HepG2 (cell line): ENCODE measurements at regions not wholly inside any gene's neighbourhood (a gene's known extent, or its start where the extent isn't known, plus 50 kb on each side); places are given as distances from the start of the nearest gene placed in this dataset.

Experiments used
- ATAC-seq: fragments of 200-7000 bp; cut with Tn5 transposase; 3 replicates; pipeline ENCODE4 v1.9.1; 2020; ENCODE audit warnings: mild to moderate bottlenecking, moderate library complexity
- BruUV-seq: library from RNA; stranded (reverse); fragments of 400-500 nt; replicated peaks from 2 replicates; lab custom pipeline; 2021; lab: Mats Ljungman, UMichigan
- CTCF ChIA-PET: fragments of 300-600 bp; formaldehyde crosslinking; extraction: SDS; loops from one replicate; lab custom pipeline; 2021; ENCODE audit warnings: low total read pairs, inconsistent platforms, low intra/inter-chr PET ratio; lab: Yijun Ruan, JAX
- POLR2A ChIA-PET: fragments of 350-600 bp; sonication (Branson Sonifier 250); formaldehyde crosslinking; loops from one replicate; lab custom pipeline; 2020; ENCODE audit warnings: antibody characterized with exemption, inconsistent platforms; lab: Yijun Ruan, JAX
- DNase-seq: peaks from one replicate; pipeline ENCODE4 v3.0.0-alpha.2; 2015; ENCODE audit warnings: low spot score
- FAIRE-seq: peaks from 3 replicates; lab custom pipeline; 2011; peaks lifted over from hg19 to GRCh38; lab: Jason Lieb, UNC
- H2AFZ ChIP-seq: one replicate; pipeline ENCODE4 v1.6.1; 2011; ENCODE audit warnings: low read length, inconsistent platforms
- H3K27ac ChIP-seq: fragments of 300-600 bp; 3 replicates; pipeline ENCODE4 v1.8.0; 2011; ENCODE audit warnings: mixed run types, mild to moderate bottlenecking, mixed read lengths, low read length, inconsistent platforms; ENCODE audit not compliant: insufficient read depth; ENCODE audit errors: extremely low read length
- H3K27me3 ChIP-seq, 2 experiments: fragments of 200-600 bp in 1 of 2; 2 replicates in 1 of 2; 3 replicates in 1 of 2; pipeline versions ENCODE4 v1.6.0 to v1.8.0; 2011; ENCODE audit warnings: low read length in 2 of 2, mild to moderate bottlenecking in 2 of 2, moderate library complexity in 2 of 2, inconsistent platforms in 1 of 2; ENCODE audit not compliant: insufficient read depth in 2 of 2, control insufficient read depth in 1 of 2
- H3K36me3 ChIP-seq, 2 experiments: fragments of 200-600 bp in 1 of 2; replicated peaks in 1 of 2; 2 replicates in 1 of 2; 3 replicates in 1 of 2; pipeline versions ENCODE4 v1.5.1 to v1.8.0; 2011; ENCODE audit warnings: low read length in 2 of 2, inconsistent platforms in 1 of 2; ENCODE audit not compliant: insufficient read depth in 2 of 2, control insufficient read depth in 1 of 2
- H3K4me1 ChIP-seq: 2 replicates; pipeline ENCODE4 v1.5.1; 2012; ENCODE audit warnings: low read length, inconsistent platforms; ENCODE audit not compliant: insufficient read depth
- H3K4me2 ChIP-seq: 2 replicates; pipeline ENCODE4 v1.6.0; 2011; ENCODE audit warnings: low read depth, low read length, inconsistent platforms
- H3K4me3 ChIP-seq, 3 experiments: fragments of 200-600 bp in 1 of 3; sonication (generic), shearing (Covaris generic) in 1 of 3; replicated peaks in 1 of 3; 2 replicates each; pipeline ENCODE4 v1.5.1; 2011 to 2016; ENCODE audit warnings: low read length in 3 of 3, inconsistent platforms in 2 of 3, low read depth in 2 of 3, mild to moderate bottlenecking in 2 of 3, control low read depth in 1 of 3, mixed read lengths in 1 of 3; ENCODE audit not compliant: insufficient read depth in 1 of 3
- H3K79me2 ChIP-seq: one replicate; pipeline ENCODE4 v1.6.1; 2011; ENCODE audit warnings: low read length, inconsistent platforms; ENCODE audit not compliant: insufficient read depth
- H3K9ac ChIP-seq: 2 replicates; pipeline ENCODE4 v1.6.0; 2011; ENCODE audit warnings: mild to moderate bottlenecking, low read depth, low read length, inconsistent platforms; ENCODE audit not compliant: insufficient read depth
- H3K9me3 ChIP-seq: 2 replicates; pipeline ENCODE4 v1.5.1; 2012; ENCODE audit warnings: mild to moderate bottlenecking, low read length
- H4K20me1 ChIP-seq: 2 replicates; pipeline ENCODE4 v1.6.0; 2011; ENCODE audit warnings: inconsistent platforms, mild to moderate bottlenecking, low read length, moderate library complexity; ENCODE audit not compliant: insufficient read depth
- ARID5B ChIP-seq: IDR thresholded peaks from 2 replicates; pipeline ENCODE4 v1.4.0; 2020; ENCODE audit warnings: mild to moderate bottlenecking, missing genetic modification reagents
- CREBL2 ChIP-seq: sonication (generic); formaldehyde crosslinking; IDR thresholded peaks from 2 replicates; pipeline ENCODE4 v1.8.1; 2023; ENCODE audit warnings: missing genetic modification reagents, mild to moderate bottlenecking, borderline replicate concordance
- E2F2 ChIP-seq: sonication (generic); formaldehyde crosslinking; IDR thresholded peaks from 2 replicates; pipeline ENCODE4 v1.4.0; 2020; ENCODE audit warnings: missing genetic modification reagents, borderline replicate concordance
- FOXA1 ChIP-seq, 2 experiments: fragments of 450-650 bp in 1 of 2; sonication (generic) in 1 of 2; formaldehyde crosslinking in 1 of 2; IDR thresholded peaks; 2 replicates each; pipeline versions ENCODE4 v1.4.0 to v1.6.1; 2016 to 2020; ENCODE audit warnings: missing genetic modification reagents in 1 of 2
- FOXK2 ChIP-seq: fragments of 450-650 bp; IDR thresholded peaks from 2 replicates; pipeline ENCODE4 v1.6.1; 2016
- KAT7 ChIP-seq: IDR thresholded peaks from 2 replicates; pipeline ENCODE4 v1.6.1; 2018; ENCODE audit warnings: borderline replicate concordance, missing compliant biosample characterization
- MTF1 ChIP-seq: sonication (generic); formaldehyde crosslinking; IDR thresholded peaks from 2 replicates; pipeline ENCODE4 v1.5.0; 2020; ENCODE audit warnings: missing genetic modification reagents
- MYPOP ChIP-seq: sonication (generic); formaldehyde crosslinking; IDR thresholded peaks from 2 replicates; pipeline ENCODE4 v1.8.1; 2023; ENCODE audit warnings: mild to moderate bottlenecking, moderate library complexity, missing genetic modification reagents
- SIN3B ChIP-seq: fragments of 150-350 bp; IDR thresholded peaks from 2 replicates; pipeline ENCODE4 v1.6.1; 2014; ENCODE audit warnings: low read length
- SKIL ChIP-seq: sonication (generic); formaldehyde crosslinking; IDR thresholded peaks from 2 replicates; pipeline ENCODE4 v1.8.0; 2022; ENCODE audit warnings: missing genetic modification reagents, mild to moderate bottlenecking, moderate library complexity, borderline replicate concordance
- SP140L ChIP-seq: sonication (generic); formaldehyde crosslinking; IDR thresholded peaks from 2 replicates; pipeline ENCODE4 v1.4.0; 2020; ENCODE audit warnings: missing genetic modification reagents, borderline replicate concordance
- SPEN ChIP-seq: sonication (generic); formaldehyde crosslinking; IDR thresholded peaks from 2 replicates; pipeline ENCODE4 v1.5.1; 2020; ENCODE audit warnings: low read depth, mild to moderate bottlenecking, missing genetic modification reagents
- TEF ChIP-seq: sonication (generic); formaldehyde crosslinking; IDR thresholded peaks from 2 replicates; pipeline ENCODE4 v1.5.0; 2020; ENCODE audit warnings: missing genetic modification reagents
- ZNF484 ChIP-seq: sonication (generic); formaldehyde crosslinking; IDR thresholded peaks from 2 replicates; pipeline ENCODE4 v1.5.1; 2020; ENCODE audit warnings: mild to moderate bottlenecking, low read depth, missing genetic modification reagents, borderline replicate concordance
- ZNF784 ChIP-seq: sonication (generic); formaldehyde crosslinking; IDR thresholded peaks from 2 replicates; pipeline ENCODE4 v1.5.1; 2020; ENCODE audit warnings: missing genetic modification reagents, mild to moderate bottlenecking, borderline replicate concordance
- WGBS: methylation state at CpG from one replicate; pipeline ENCODE4 v1.1.6; 2017; ENCODE audit warnings: low lambda C conversion rate; 5-methylcytosine and 5-hydroxymethylcytosine counted together
- in situ Hi-C: cut with HindIII; loops from 2 replicates; pipeline ENCODE4 v1.10.0; 2017; ENCODE audit warnings: low pct_unique_long_range_greater_than_20kb; ENCODE audit not compliant: extremely low pct_ligation_motif_present
- intact Hi-C: fragments of 100-400 bp; cut with micrococcal nuclease; formaldehyde crosslinking; loops from one replicate; pipeline ENCODE4 v1.10.0; 2022; ENCODE audit not compliant: unreplicated experiment

GRCh38 chr3:43915546-43915945 is 224.8 kb downstream of the ABHD5 start:
- no peak overlapping the region for H3K4me2 ChIP-seq
- H3K4me1 ChIP-seq = no peaks in the 10 kb centered on the region
- H3K27me3 ChIP-seq = peaks cover 0 to 16% of the 10 kb centered on the region in 2 experiments; a peak in 1 of 5 replicates
- no peaks in the 10 kb centered on the region for H3K79me2 ChIP-seq
- POLR2A ChIA-PET = no interaction called here
- in situ Hi-C loops = no loop called here
- no peaks in the 10 kb centered on the region for H4K20me1 ChIP-seq
- no TSS peak for BruUV-seq
- no peak overlapping the region for H3K9ac ChIP-seq
- FAIRE-seq = no peak
- H3K4me3 ChIP-seq = no peak overlapping the region
- H2AFZ ChIP-seq = no peak overlapping the region
- H3K27ac ChIP-seq = no peak overlapping the region
- intact Hi-C loops = no loop called here
- H3K36me3 ChIP-seq = no peaks in the 10 kb centered on the region
- no peak for DNase-seq
- H3K9me3 ChIP-seq = no peaks in the 10 kb centered on the region
- CTCF ChIA-PET = no interaction called here
- no peak for ATAC-seq
- 5% methylated on average over 1 of the region's 1 CpG for WGBS
- TF ChIP-seq ZNF484 (CRISPR knock-in tag) = no peak
- TF ChIP-seq CREBL2 = no peak
- TF ChIP-seq E2F2 (CRISPR knock-in tag) = no peak
- no peak for TF ChIP-seq SIN3B
- no peak for TF ChIP-seq MTF1 (CRISPR knock-in tag)
- TF ChIP-seq MYPOP = no peak
- no peak for TF ChIP-seq ARID5B (CRISPR knock-in tag)
- TF ChIP-seq FOXK2 = no peak
- TF ChIP-seq SPEN = no peak
- no peak for TF ChIP-seq KAT7 (CRISPR knock-in tag)
- no peak for TF ChIP-seq ZNF784
- TF ChIP-seq SP140L = no peak
- no peak for TF ChIP-seq TEF (CRISPR knock-in tag)
- TF ChIP-seq FOXA1 (IDR thresholded peaks at IDR 0.05) = no peak
- no peak for TF ChIP-seq FOXA1 (CRISPR knock-in tag; IDR thresholded peaks at IDR 0.05)
- no peak for TF ChIP-seq SKIL (CRISPR knock-in tag)
